HG03280 (cell line): ENCODE measurements at regions not wholly inside any gene's neighbourhood (a gene's known extent, or its start where the extent isn't known, plus 50 kb on each side); places are given as distances from the start of the nearest gene placed in this dataset.

Experiments
- ATAC-seq: cut with Tn5 transposase; IDR thresholded peaks from one replicate; pipeline ENCODE4 v1.9.1; 2021; ENCODE audit warnings: mild to moderate bottlenecking, moderate library complexity; ENCODE audit not compliant: unreplicated experiment

GRCh38 chr13:107516517-107516916, 698.8 kb downstream of the LIG4 start:
- ATAC-seq = no peak

GRCh38 chr13:107512551-107512950, 702.8 kb downstream of the LIG4 start:
- no peak for ATAC-seq

GRCh38 chr13:107497661-107498060, 717.7 kb downstream of the LIG4 start:
- ATAC-seq = no peak

GRCh38 chr13:107493266-107493665, 722.1 kb downstream of the LIG4 start:
- no peak for ATAC-seq

- ATAC-seq = no peak
Observed at GRCh38 chr13:107482688-107483087, 732.6 kb downstream of the LIG4 start.

- ATAC-seq = no peak
Observed at GRCh38 chr13:107480130-107480529, 735.2 kb downstream of the LIG4 start.

GRCh38 chr13:107477772-107478379, 737.5 kb downstream of the LIG4 start:
- no peak for ATAC-seq

- ATAC-seq = no peak
Observed at GRCh38 chr13:107475753-107476453, 739.4 kb downstream of the LIG4 start.

- no peak for ATAC-seq
Observed at GRCh38 chr13:107473253-107473652, 742.1 kb downstream of the LIG4 start.

GRCh38 chr13:107466326-107467099, 748.8 kb downstream of the LIG4 start:
- ATAC-seq = no peak

- ATAC-seq = no peak
Observed at GRCh38 chr13:107462501-107462900, 752.8 kb downstream of the LIG4 start.

- no peak for ATAC-seq
Observed at GRCh38 chr13:107461751-107462150, 753.6 kb downstream of the LIG4 start.

GRCh38 chr13:107459430-107459829, 755.9 kb downstream of the LIG4 start:
- ATAC-seq = no peak

GRCh38 chr13:107458269-107458668, 757.1 kb downstream of the LIG4 start:
- no peak for ATAC-seq

GRCh38 chr13:107457686-107458085, 757.6 kb downstream of the LIG4 start:
- no peak for ATAC-seq

- no peak for ATAC-seq
Observed at GRCh38 chr13:107456431-107456830, 758.9 kb downstream of the LIG4 start.

GRCh38 chr13:107452833-107453232, 762.5 kb downstream of the LIG4 start:
- ATAC-seq = no peak

- ATAC-seq = no peak
Observed at GRCh38 chr13:107450931-107451330, 764.4 kb downstream of the LIG4 start.

- ATAC-seq = no peak
Observed at GRCh38 chr13:107450431-107450830, 764.9 kb downstream of the LIG4 start.

- ATAC-seq = no peak
Observed at GRCh38 chr13:107447591-107447990, 767.7 kb downstream of the LIG4 start.

GRCh38 chr13:107441279-107441678, 774.1 kb downstream of the LIG4 start:
- ATAC-seq = no peak

GRCh38 chr13:107438251-107438650, 777.1 kb downstream of the LIG4 start:
- no peak for ATAC-seq
